ENCODE measurements at regions not wholly inside any gene's neighbourhood (a gene's known extent, or its start where the extent isn't known, plus 50 kb on each side); places are given as distances from the start of the nearest gene placed in this dataset.

DNA sequence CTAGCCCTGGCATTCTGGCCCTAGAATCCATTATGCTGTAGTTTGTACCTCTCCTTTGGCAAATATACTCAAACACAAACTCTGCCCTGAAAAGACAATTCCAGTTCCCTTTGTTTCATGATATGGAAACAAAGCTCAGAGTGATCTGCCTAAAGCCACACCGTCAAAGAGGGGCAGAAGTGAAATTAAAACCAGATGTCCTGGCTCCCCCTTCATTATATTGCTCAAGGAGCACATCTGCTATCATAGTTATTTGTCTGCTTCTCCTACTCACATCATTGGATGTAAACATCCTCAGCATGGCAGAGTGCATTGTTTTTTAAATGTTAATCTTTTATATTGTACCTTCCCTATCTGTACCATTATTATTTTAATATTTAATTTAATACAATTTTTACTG lies 266.7 kb upstream of the SMARCA2 start:
- intact Hi-C loops (cut with micrococcal nuclease): no loop called here
- DNase-seq (ENCODE audit: low read depth, low spot score) (no peak), ATAC-seq (no peak)
- H3K4me3 ChIP-seq (replicated peaks in 1 of 2; ENCODE audit: low read depth in 1 of 2, low read length in 2 of 2): no peak overlapping the region
- no TSS peak for BruUV-seq (replicated peaks)
- no peaks in the 10 kb centered on the region for H3K9me2 ChIP-seq (ENCODE audit: insufficient read depth)
- peaks cover 0 to 3% of the 10 kb centered on the region in 2 experiments; a peak in 1 of 4 replicates for H3K9me3 ChIP-seq (ENCODE audit: control insufficient read depth in 1 of 2, insufficient read depth in 1 of 2, low read depth in 1 of 2, low read length in 2 of 2)
- TF ChIP-seq, protein P1, sequence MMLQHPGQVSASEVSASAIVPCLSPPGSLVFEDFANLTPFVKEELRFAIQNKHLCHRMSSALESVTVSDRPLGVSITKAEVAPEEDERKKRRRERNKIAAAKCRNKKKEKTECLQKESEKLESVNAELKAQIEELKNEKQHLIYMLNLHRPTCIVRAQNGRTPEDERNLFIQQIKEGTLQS (IDR thresholded peaks at IDR 0.05): no peak
- TF ChIP-seq, protein P2, sequence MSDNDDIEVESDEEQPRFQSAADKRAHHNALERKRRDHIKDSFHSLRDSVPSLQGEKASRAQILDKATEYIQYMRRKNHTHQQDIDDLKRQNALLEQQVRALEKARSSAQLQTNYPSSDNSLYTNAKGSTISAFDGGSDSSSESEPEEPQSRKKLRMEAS (IDR thresholded peaks at IDR 0.05): no peak
- TF ChIP-seq SP1 (IDR thresholded peaks at IDR 0.05; ENCODE audit: low read depth): no peak
- TF ChIP-seq CBX3 (IDR thresholded peaks at IDR 0.05; ENCODE audit: low read depth): no peak
- TF ChIP-seq YY1 (IDR thresholded peaks at IDR 0.05; ENCODE audit: extremely low read depth, insufficient replicate concordance, low read depth, low read length): no peak
- H2AFZ ChIP-seq (ENCODE audit: low read depth, low read length, poor library complexity, severe bottlenecking): no peak overlapping the region
- H3K36me3 ChIP-seq (ENCODE audit: control insufficient read depth in 1 of 2, insufficient read depth in 2 of 2, low read length in 2 of 2): no peaks in the 10 kb centered on the region
- H3K9ac ChIP-seq (ENCODE audit: low read length): no peak overlapping the region
- H3K27ac ChIP-seq (ENCODE audit: low read depth, low read length): no peak overlapping the region
- H3K79me2 ChIP-seq (ENCODE audit: insufficient read depth, low read length): no peaks in the 10 kb centered on the region
- RAD21 ChIA-PET (ENCODE audit: low non-redundant PET in 1 of 2, low total read pairs in 2 of 2, uncharacterized antibody in 2 of 2, unreplicated experiment in 2 of 2): no interaction called here
- H3K4me1 ChIP-seq (ENCODE audit: control insufficient read depth in 1 of 2, insufficient read depth in 2 of 2, low read length in 2 of 2): no peaks in the 10 kb centered on the region
- CTCF ChIA-PET: no interaction called here
- H3K27me3 ChIP-seq (ENCODE audit: insufficient read depth, low read length): no peaks in the 10 kb centered on the region
- H3K4me2 ChIP-seq (ENCODE audit: low read length): no peak overlapping the region
- POLR2A ChIA-PET: no interaction called here
- H4K20me1 ChIP-seq (ENCODE audit: insufficient read depth): no peaks in the 10 kb centered on the region

DNA sequence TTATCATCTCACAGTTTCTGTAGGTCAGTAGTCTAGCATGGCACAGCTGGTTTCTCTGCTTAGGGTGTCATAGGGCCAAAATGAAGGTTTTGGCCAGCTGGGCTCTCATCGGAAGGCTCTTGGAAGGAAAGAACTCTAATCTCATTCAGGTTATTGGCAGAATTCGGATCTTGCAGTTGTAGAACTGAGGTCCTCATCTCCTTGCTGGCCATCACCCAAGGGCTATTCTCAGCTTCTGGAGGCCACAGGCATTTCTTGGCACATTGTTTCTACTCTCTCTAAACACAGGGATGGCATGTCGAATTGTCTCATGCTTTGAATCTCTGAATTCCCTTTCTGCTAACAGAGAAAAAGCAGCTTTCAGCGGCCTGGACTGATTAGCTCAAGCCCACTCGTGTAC lies 258.0 kb upstream of the SMARCA2 start:
- intact Hi-C loops (cut with micrococcal nuclease): no loop called here
- Histone ChIP-seq H3K79me2 (ENCODE audit: insufficient read depth, low read length) (no peaks in the 10 kb centered on the region), H4K20me1 (ENCODE audit: insufficient read depth) (no peaks in the 10 kb centered on the region), H3K9me3 (ENCODE audit: control insufficient read depth in 1 of 2, insufficient read depth in 1 of 2, low read depth in 1 of 2, low read length in 2 of 2) (no peaks in the 10 kb centered on the region), H3K36me3 (ENCODE audit: control insufficient read depth in 1 of 2, insufficient read depth in 2 of 2, low read length in 2 of 2) (no peaks in the 10 kb centered on the region), H3K4me1 (ENCODE audit: control insufficient read depth in 1 of 2, insufficient read depth in 2 of 2, low read length in 2 of 2) (no peaks in the 10 kb centered on the region), H3K27ac (ENCODE audit: low read depth, low read length) (no peak overlapping the region), H2AFZ (ENCODE audit: low read depth, low read length, poor library complexity, severe bottlenecking) (no peak overlapping the region), H3K27me3 (ENCODE audit: insufficient read depth, low read length) (no peaks in the 10 kb centered on the region), H3K9ac (ENCODE audit: low read length) (no peak overlapping the region), H3K4me2 (ENCODE audit: low read length) (no peak overlapping the region), H3K4me3 (replicated peaks in 1 of 2; ENCODE audit: low read depth in 1 of 2, low read length in 2 of 2) (no peak overlapping the region), H3K9me2 (ENCODE audit: insufficient read depth) (no peaks in the 10 kb centered on the region)
- CTCF ChIA-PET: no interaction called here
- no peak for ATAC-seq
- DNase-seq (ENCODE audit: low read depth, low spot score): no peak
- POLR2A ChIA-PET: no interaction called here
- no TSS peak for BruUV-seq (replicated peaks)
- RAD21 ChIA-PET (ENCODE audit: low non-redundant PET in 1 of 2, low total read pairs in 2 of 2, uncharacterized antibody in 2 of 2, unreplicated experiment in 2 of 2): no interaction called here
- no peak for TF ChIP-seq YY1 (IDR thresholded peaks at IDR 0.05; ENCODE audit: extremely low read depth, insufficient replicate concordance, low read depth, low read length)
- TF ChIP-seq CBX3 (IDR thresholded peaks at IDR 0.05; ENCODE audit: low read depth): no peak
- TF ChIP-seq EGR1 (IDR thresholded peaks at IDR 0.05; ENCODE audit: low read depth): no peak
- TF ChIP-seq, protein P2 (IDR thresholded peaks at IDR 0.05): no peak
- no peak for TF ChIP-seq EZH2 (IDR thresholded peaks at IDR 0.05)
- no peak for TF ChIP-seq SRF (IDR thresholded peaks at IDR 0.05; ENCODE audit: low read depth)
- no peak for TF ChIP-seq JUND (IDR thresholded peaks at IDR 0.05)
- TF ChIP-seq, protein P3, sequence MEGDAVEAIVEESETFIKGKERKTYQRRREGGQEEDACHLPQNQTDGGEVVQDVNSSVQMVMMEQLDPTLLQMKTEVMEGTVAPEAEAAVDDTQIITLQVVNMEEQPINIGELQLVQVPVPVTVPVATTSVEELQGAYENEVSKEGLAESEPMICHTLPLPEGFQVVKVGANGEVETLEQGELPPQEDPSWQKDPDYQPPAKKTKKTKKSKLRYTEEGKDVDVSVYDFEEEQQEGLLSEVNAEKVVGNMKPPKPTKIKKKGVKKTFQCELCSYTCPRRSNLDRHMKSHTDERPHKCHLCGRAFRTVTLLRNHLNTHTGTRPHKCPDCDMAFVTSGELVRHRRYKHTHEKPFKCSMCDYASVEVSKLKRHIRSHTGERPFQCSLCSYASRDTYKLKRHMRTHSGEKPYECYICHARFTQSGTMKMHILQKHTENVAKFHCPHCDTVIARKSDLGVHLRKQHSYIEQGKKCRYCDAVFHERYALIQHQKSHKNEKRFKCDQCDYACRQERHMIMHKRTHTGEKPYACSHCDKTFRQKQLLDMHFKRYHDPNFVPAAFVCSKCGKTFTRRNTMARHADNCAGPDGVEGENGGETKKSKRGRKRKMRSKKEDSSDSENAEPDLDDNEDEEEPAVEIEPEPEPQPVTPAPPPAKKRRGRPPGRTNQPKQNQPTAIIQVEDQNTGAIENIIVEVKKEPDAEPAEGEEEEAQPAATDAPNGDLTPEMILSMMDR (IDR thresholded peaks at IDR 0.05 in 2 of 3, conservative IDR thresholded peaks at IDR 0.05 in 1 of 3; ENCODE audit: borderline replicate concordance in 1 of 3, insufficient read depth in 1 of 3, low read depth in 2 of 3, low read length in 2 of 3): no peak
- TF ChIP-seq, protein P1 (IDR thresholded peaks at IDR 0.05): no peak
- TF ChIP-seq, protein P4, sequence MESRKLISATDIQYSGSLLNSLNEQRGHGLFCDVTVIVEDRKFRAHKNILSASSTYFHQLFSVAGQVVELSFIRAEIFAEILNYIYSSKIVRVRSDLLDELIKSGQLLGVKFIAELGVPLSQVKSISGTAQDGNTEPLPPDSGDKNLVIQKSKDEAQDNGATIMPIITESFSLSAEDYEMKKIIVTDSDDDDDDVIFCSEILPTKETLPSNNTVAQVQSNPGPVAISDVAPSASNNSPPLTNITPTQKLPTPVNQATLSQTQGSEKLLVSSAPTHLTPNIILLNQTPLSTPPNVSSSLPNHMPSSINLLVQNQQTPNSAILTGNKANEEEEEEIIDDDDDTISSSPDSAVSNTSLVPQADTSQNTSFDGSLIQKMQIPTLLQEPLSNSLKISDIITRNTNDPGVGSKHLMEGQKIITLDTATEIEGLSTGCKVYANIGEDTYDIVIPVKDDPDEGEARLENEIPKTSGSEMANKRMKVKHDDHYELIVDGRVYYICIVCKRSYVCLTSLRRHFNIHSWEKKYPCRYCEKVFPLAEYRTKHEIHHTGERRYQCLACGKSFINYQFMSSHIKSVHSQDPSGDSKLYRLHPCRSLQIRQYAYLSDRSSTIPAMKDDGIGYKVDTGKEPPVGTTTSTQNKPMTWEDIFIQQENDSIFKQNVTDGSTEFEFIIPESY (IDR thresholded peaks at IDR 0.05; ENCODE audit: extremely low read depth, insufficient replicate concordance, low read length): no peak
- TF ChIP-seq ELF1 (IDR thresholded peaks at IDR 0.05; ENCODE audit: borderline replicate concordance, low read depth): no peak
- no peak for TF ChIP-seq EZH2phosphoT487 (IDR thresholded peaks at IDR 0.05; ENCODE audit: borderline replicate concordance)
- no peak for TF ChIP-seq TCF7L2 (IDR thresholded peaks at IDR 0.05; ENCODE audit: borderline replicate concordance, extremely low read depth, insufficient read depth, insufficient read length)
- no peak for TF ChIP-seq ZFX (IDR thresholded peaks at IDR 0.05)
- no peak for TF ChIP-seq RAD21 (IDR thresholded peaks at IDR 0.05; ENCODE audit: low read depth)
- no peak for TF ChIP-seq SIN3A (IDR thresholded peaks at IDR 0.05; ENCODE audit: low read depth)

Measured in HCT116 (cell line).